ENCODE measurements at regions not wholly inside any gene's neighbourhood (a gene's known extent, or its start where the extent isn't known, plus 50 kb on each side); places are given as distances from the start of the nearest gene placed in this dataset.

GRCh38 chr9:80074439-80074838, 502.7 kb downstream of the TLE4 start:
- dilution Hi-C loops (cut with MboI; ENCODE audit: extremely low pct_ligation_motif_present, low sequenced_read_pairs) (no loop called here), intact Hi-C loops (cut with micrococcal nuclease) (no loop called here)
- no peaks in the 10 kb centered on the region for H3K4me1 ChIP-seq (ENCODE audit: control insufficient read depth, extremely low read depth, insufficient read depth, low read length)
- H3K9me3 ChIP-seq (replicated peaks; ENCODE audit: control insufficient read depth, insufficient read depth, low read length) = no peaks in the 10 kb centered on the region
- no peak overlapping the region for H3K4me2 ChIP-seq (ENCODE audit: insufficient read depth, low read length)
- H2AFZ ChIP-seq (ENCODE audit: low read depth, low read length) = no peak overlapping the region
- H3K27ac ChIP-seq (ENCODE audit: insufficient read depth, low read depth, low read length) = no peak overlapping the region
- no peak overlapping the region for H3K9ac ChIP-seq (replicated peaks; ENCODE audit: extremely low read depth, insufficient read depth, low read length)
- no TSS peak for BruUV-seq (replicated peaks)
- no peak for TF ChIP-seq POLR2AphosphoS5 (IDR thresholded peaks at IDR 0.05; ENCODE audit: insufficient read depth, low read depth, low read length)
- no peak for TF ChIP-seq EZH2 (IDR thresholded peaks at IDR 0.05; ENCODE audit: borderline replicate concordance, low read depth, low read length, severe bottlenecking)
- no peak for TF ChIP-seq POLR2A (IDR thresholded peaks at IDR 0.05; ENCODE audit: low read depth, low read length)
- TF ChIP-seq, protein P1, sequence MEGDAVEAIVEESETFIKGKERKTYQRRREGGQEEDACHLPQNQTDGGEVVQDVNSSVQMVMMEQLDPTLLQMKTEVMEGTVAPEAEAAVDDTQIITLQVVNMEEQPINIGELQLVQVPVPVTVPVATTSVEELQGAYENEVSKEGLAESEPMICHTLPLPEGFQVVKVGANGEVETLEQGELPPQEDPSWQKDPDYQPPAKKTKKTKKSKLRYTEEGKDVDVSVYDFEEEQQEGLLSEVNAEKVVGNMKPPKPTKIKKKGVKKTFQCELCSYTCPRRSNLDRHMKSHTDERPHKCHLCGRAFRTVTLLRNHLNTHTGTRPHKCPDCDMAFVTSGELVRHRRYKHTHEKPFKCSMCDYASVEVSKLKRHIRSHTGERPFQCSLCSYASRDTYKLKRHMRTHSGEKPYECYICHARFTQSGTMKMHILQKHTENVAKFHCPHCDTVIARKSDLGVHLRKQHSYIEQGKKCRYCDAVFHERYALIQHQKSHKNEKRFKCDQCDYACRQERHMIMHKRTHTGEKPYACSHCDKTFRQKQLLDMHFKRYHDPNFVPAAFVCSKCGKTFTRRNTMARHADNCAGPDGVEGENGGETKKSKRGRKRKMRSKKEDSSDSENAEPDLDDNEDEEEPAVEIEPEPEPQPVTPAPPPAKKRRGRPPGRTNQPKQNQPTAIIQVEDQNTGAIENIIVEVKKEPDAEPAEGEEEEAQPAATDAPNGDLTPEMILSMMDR (IDR thresholded peaks at IDR 0.05; ENCODE audit: extremely low read depth in 1 of 2, insufficient read depth in 1 of 2, low read depth in 1 of 2, low read length in 2 of 2) = no peak
- TF ChIP-seq, protein P2, sequence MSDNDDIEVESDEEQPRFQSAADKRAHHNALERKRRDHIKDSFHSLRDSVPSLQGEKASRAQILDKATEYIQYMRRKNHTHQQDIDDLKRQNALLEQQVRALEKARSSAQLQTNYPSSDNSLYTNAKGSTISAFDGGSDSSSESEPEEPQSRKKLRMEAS (IDR thresholded peaks at IDR 0.05; ENCODE audit: insufficient read depth, insufficient read length) = no peak
- no peak for TF ChIP-seq MYC (IDR thresholded peaks at IDR 0.05; ENCODE audit: low read depth, low read length)
- TF ChIP-seq GATA2 (IDR thresholded peaks at IDR 0.05; ENCODE audit: insufficient read depth, insufficient read length, low read depth, low read length) = no peak
- H3K27me3 ChIP-seq (ENCODE audit: control insufficient read depth in 2 of 2, insufficient read depth in 2 of 2, low read length in 2 of 2) = no peaks in the 10 kb centered on the region
- H3K79me2 ChIP-seq (ENCODE audit: control insufficient read depth, insufficient read depth, low read length) = no peaks in the 10 kb centered on the region
- FAIRE-seq = no peak
- H3K9me1 ChIP-seq (replicated peaks; ENCODE audit: control insufficient read depth, extremely low read depth, insufficient read depth, low read length) = no peaks in the 10 kb centered on the region
- peak; percentile 19 for DNase-seq (ENCODE audit: low read depth, low spot score)
- no peak overlapping the region for H3K4me3 ChIP-seq (replicated peaks in 1 of 3; ENCODE audit: insufficient read depth in 1 of 3, low read depth in 1 of 3, low read length in 3 of 3)
- ChIA-PET CTCF (no interaction called here), POLR2A (no interaction called here)
- H3K36me3 ChIP-seq (ENCODE audit: control insufficient read depth in 2 of 2, extremely low read depth in 1 of 2, insufficient read depth in 2 of 2, low read length in 2 of 2) = no peaks in the 10 kb centered on the region
- no peaks in the 10 kb centered on the region for H4K20me1 ChIP-seq (replicated peaks; ENCODE audit: control insufficient read depth, extremely low read depth, insufficient read depth, low read length)

- dilution Hi-C loops (cut with MboI; ENCODE audit: extremely low pct_ligation_motif_present, low sequenced_read_pairs) (no loop called here), intact Hi-C loops (cut with micrococcal nuclease) (no loop called here)
- POLR2A ChIA-PET = no interaction called here
- no peaks in the 10 kb centered on the region for H4K20me1 ChIP-seq (replicated peaks; ENCODE audit: control insufficient read depth, extremely low read depth, insufficient read depth, low read length)
- H3K9me3 ChIP-seq (replicated peaks; ENCODE audit: control insufficient read depth, insufficient read depth, low read length) = no peaks in the 10 kb centered on the region
- CTCF ChIA-PET = no interaction called here
- no peaks in the 10 kb centered on the region for H3K36me3 ChIP-seq (ENCODE audit: control insufficient read depth in 2 of 2, extremely low read depth in 1 of 2, insufficient read depth in 2 of 2, low read length in 2 of 2)
- DNase-seq (ENCODE audit: low read depth, low spot score) = no peak
- TF ChIP-seq POLR2AphosphoS5 (IDR thresholded peaks at IDR 0.05; ENCODE audit: insufficient read depth, low read depth, low read length) (no peak), MYC (IDR thresholded peaks at IDR 0.05; ENCODE audit: low read depth, low read length) (no peak), FOS (IDR thresholded peaks at IDR 0.05; ENCODE audit: borderline replicate concordance, insufficient read depth, low read length) (no peak), JUN (IDR thresholded peaks at IDR 0.05; ENCODE audit: borderline replicate concordance, insufficient read depth, insufficient read length, low read depth) (no peak), GATA2 (IDR thresholded peaks at IDR 0.05; ENCODE audit: insufficient read depth, insufficient read length, low read depth, low read length) (no peak), EZH2 (IDR thresholded peaks at IDR 0.05; ENCODE audit: borderline replicate concordance, low read depth, low read length, severe bottlenecking) (no peak), POLR2A (IDR thresholded peaks at IDR 0.05; ENCODE audit: low read depth, low read length) (no peak)
- TF ChIP-seq, protein P2 (IDR thresholded peaks at IDR 0.05; ENCODE audit: insufficient read depth, insufficient read length) = no peak
- TF ChIP-seq, protein P1 (IDR thresholded peaks at IDR 0.05; ENCODE audit: extremely low read depth in 1 of 2, insufficient read depth in 1 of 2, low read depth in 1 of 2, low read length in 2 of 2) = no peak
- H3K9ac ChIP-seq (replicated peaks; ENCODE audit: extremely low read depth, insufficient read depth, low read length) = no peak overlapping the region
- FAIRE-seq = no peak
- no peak overlapping the region for H2AFZ ChIP-seq (ENCODE audit: low read depth, low read length)
- H3K4me3 ChIP-seq (replicated peaks in 1 of 3; ENCODE audit: insufficient read depth in 1 of 3, low read depth in 1 of 3, low read length in 3 of 3) = no peak overlapping the region
- H3K9me1 ChIP-seq (replicated peaks; ENCODE audit: control insufficient read depth, extremely low read depth, insufficient read depth, low read length) = no peaks in the 10 kb centered on the region
- no peak overlapping the region for H3K4me2 ChIP-seq (ENCODE audit: insufficient read depth, low read length)
- H3K79me2 ChIP-seq (ENCODE audit: control insufficient read depth, insufficient read depth, low read length) = no peaks in the 10 kb centered on the region
- no peak overlapping the region for H3K27ac ChIP-seq (ENCODE audit: insufficient read depth, low read depth, low read length)
- H3K27me3 ChIP-seq (ENCODE audit: control insufficient read depth in 2 of 2, insufficient read depth in 2 of 2, low read length in 2 of 2) = no peaks in the 10 kb centered on the region
- no peaks in the 10 kb centered on the region for H3K4me1 ChIP-seq (ENCODE audit: control insufficient read depth, extremely low read depth, insufficient read depth, low read length)
- no TSS peak for BruUV-seq (replicated peaks)
Measured at GRCh38 chr9:80072451-80072850, 500.7 kb downstream of the TLE4 start.
